Left ventricle myocardium inferior (tissue), 1 donor: ENCODE measurements at regions not wholly inside any gene's neighbourhood (a gene's known extent, or its start where the extent isn't known, plus 50 kb on each side); places are given as distances from the start of the nearest gene placed in this dataset.
A peak's percentile ranks its signal among the peaks of the same experiment; 100 is the strongest.

Experiments used
- DNase-seq: peaks from one replicate; pipeline ENCODE4 v3.0.0-alpha.2; 2020
- H3K27ac ChIP-seq: fragments of 200-600 bp; replicated peaks from 2 replicates; pipeline ENCODE4 v1.8.0; 2021
- H3K27me3 ChIP-seq: fragments of 200-600 bp; 2 replicates; pipeline ENCODE4 v1.8.0; 2021; ENCODE audit warnings: low read depth
- H3K36me3 ChIP-seq: fragments of 200-600 bp; 2 replicates; pipeline ENCODE4 v1.8.0; 2021
- H3K4me1 ChIP-seq: fragments of 200-600 bp; 2 replicates; pipeline ENCODE4 v1.8.0; 2021
- H3K4me3 ChIP-seq: fragments of 200-600 bp; 2 replicates; pipeline ENCODE4 v1.8.0; 2021; ENCODE audit warnings: mild to moderate bottlenecking, moderate library complexity
- H3K9me3 ChIP-seq: fragments of 200-600 bp; replicated peaks from 2 replicates; pipeline ENCODE4 v1.8.0; 2021
- intact Hi-C: fragments of 100-400 bp; cut with micrococcal nuclease; formaldehyde crosslinking; loops from one replicate; pipeline ENCODE4 v1.11.0; 2022
- TF ChIP-seq, protein P1 (sequence below): fragments of 200-600 bp; IDR thresholded peaks from 2 replicates; pipeline ENCODE4 v1.8.0; 2021; ENCODE audit warnings: antibody characterized with exemption, mild to moderate bottlenecking, borderline replicate concordance
- donor health status: DM: no; HTN: yes; CAD: no; lungs with severe emphysema.

DNA sequence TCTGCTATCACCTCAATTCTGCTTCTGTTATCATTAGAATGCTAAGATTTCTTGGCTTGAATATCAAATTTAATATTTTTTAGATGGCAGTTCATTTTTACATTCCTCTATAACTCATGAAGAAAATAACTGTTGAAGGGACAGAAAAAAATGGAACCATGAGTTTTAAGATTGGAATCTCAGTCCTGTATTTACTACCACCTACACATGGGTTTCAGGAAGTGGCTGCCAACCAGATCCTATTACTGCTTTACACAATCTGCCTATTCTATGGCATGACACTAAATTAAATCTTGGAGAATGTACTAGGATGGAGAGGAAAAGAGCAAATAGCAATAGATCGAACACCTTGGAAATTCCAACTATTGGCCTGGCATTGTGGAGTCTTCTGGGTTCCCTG lies 140.8 kb downstream of the DUSP6 start:
- Histone ChIP-seq H3K4me3 (no peak overlapping the region), H3K27ac (peak overlapping the region; percentile 84), H3K27me3 (no peaks in the 10 kb centered on the region), H3K4me1 (peaks cover 18% of the 10 kb centered on the region), H3K36me3 (no peaks in the 10 kb centered on the region), H3K9me3 (no peaks in the 10 kb centered on the region)
- intact Hi-C loops: no loop called here
- no peak for DNase-seq
- TF ChIP-seq, protein P1, sequence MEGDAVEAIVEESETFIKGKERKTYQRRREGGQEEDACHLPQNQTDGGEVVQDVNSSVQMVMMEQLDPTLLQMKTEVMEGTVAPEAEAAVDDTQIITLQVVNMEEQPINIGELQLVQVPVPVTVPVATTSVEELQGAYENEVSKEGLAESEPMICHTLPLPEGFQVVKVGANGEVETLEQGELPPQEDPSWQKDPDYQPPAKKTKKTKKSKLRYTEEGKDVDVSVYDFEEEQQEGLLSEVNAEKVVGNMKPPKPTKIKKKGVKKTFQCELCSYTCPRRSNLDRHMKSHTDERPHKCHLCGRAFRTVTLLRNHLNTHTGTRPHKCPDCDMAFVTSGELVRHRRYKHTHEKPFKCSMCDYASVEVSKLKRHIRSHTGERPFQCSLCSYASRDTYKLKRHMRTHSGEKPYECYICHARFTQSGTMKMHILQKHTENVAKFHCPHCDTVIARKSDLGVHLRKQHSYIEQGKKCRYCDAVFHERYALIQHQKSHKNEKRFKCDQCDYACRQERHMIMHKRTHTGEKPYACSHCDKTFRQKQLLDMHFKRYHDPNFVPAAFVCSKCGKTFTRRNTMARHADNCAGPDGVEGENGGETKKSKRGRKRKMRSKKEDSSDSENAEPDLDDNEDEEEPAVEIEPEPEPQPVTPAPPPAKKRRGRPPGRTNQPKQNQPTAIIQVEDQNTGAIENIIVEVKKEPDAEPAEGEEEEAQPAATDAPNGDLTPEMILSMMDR: no peak

DNA sequence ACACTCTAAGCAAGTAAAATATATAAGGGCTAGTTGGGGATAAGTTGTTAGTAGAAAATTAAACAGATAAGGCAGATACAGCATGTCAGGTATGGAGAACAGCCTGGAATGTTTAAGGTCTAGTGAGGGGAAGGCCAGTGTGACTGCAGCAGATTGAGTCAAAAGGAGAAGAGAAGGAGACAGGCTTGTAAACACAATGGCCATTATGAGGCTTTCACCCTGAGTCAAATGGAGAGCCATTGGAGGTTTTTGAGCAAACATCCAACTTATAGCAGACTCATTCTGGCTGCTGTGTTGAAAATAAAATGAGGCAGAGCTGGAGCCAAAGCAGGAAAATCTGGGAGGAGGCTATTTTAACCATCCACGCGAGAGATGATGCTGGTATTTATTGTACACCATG lies 142.0 kb downstream of the DUSP6 start:
- no peak overlapping the region for H3K4me3 ChIP-seq
- H3K9me3 ChIP-seq: no peaks in the 10 kb centered on the region
- no peaks in the 10 kb centered on the region for H3K36me3 ChIP-seq
- no peak for DNase-seq
- H3K4me1 ChIP-seq: peaks cover 24% of the 10 kb centered on the region
- H3K27me3 ChIP-seq: no peaks in the 10 kb centered on the region
- intact Hi-C loops: no loop called here
- peak overlapping the region; percentile 84 for H3K27ac ChIP-seq
- TF ChIP-seq, protein P1: no peak

DNA sequence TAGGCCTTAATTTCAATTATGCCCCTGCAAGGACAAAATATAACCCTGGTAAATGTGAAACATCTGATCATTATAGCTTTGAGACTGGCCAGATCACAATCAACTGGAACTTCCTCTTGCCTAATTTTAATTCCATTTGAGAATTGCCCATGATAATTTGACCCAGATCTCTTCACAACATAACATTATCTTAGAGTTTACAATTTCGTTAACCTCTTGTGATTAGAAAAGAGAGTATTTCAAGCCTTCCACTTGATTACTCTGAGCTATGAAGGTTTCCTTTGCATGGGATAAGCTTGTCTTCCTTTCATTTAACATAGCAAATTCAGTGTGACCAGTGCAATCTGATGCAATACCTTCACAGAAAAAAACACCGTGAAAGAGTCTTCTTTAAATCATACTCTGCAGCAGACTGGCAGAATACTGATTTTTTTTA lies 143.6 kb downstream of the DUSP6 start:
- TF ChIP-seq, protein P1: no peak
- H3K27ac ChIP-seq: no peak overlapping the region
- no peak for DNase-seq
- no peaks in the 10 kb centered on the region for H3K36me3 ChIP-seq
- no peak overlapping the region for H3K4me3 ChIP-seq
- no peaks in the 10 kb centered on the region for H3K27me3 ChIP-seq
- no peaks in the 10 kb centered on the region for H3K9me3 ChIP-seq
- H3K4me1 ChIP-seq: peaks cover 24% of the 10 kb centered on the region
- intact Hi-C loops: no loop called here

DNA sequence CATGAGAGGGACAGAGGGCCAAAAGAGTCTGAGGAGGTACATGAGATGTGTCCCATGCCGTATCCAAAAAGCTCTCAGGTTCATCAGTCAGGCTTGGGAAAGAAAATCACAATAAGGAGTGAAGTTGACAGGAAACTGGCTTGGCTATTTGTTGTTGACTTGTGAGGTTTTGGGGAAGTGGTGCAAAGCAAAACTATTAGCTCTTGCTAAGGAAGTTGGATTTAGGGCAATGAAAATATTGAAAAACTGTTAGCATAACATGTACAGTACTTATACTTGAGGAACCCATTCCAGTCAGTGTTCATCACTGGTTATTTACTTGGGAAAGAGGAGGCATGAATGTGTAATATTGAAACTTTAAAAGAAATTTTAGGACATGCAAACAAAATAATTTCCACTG lies 145.9 kb downstream of the DUSP6 start:
- peak overlapping the region; percentile 1 for H3K27ac ChIP-seq

DNA sequence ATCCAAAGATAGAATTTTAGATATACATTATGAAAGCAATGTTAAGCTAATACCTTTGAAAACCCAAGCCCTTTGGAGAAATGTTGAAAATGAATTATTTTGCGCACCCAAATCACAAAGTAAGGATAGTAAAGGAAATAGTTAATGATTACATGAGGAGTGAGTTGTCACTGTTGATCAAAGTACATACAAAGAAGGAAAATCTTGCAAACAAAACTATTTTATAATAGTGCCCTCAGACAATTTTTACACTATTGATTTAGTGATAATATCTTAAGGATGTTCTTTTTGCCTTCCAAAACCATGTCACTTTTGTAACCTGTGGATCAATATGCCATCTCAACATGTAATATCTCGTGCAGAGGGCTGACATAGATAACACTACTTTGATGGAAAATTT lies 146.8 kb downstream of the DUSP6 start:
- no peaks in the 10 kb centered on the region for H3K27me3 ChIP-seq
- TF ChIP-seq, protein P1: no peak
- no peak for DNase-seq
- no peaks in the 10 kb centered on the region for H3K36me3 ChIP-seq
- intact Hi-C loops: no loop called here
- no peaks in the 10 kb centered on the region for H3K9me3 ChIP-seq
- peaks cover 12% of the 10 kb centered on the region for H3K4me1 ChIP-seq
- H3K4me3 ChIP-seq: no peak overlapping the region
- no peak overlapping the region for H3K27ac ChIP-seq

More for the DNA sequence above, 145.9 kb downstream of the DUSP6 start:
- H3K4me3 ChIP-seq: no peak overlapping the region
- no peaks in the 10 kb centered on the region for H3K9me3 ChIP-seq
- intact Hi-C loops: no loop called here
- H3K4me1 ChIP-seq: peaks cover 16% of the 10 kb centered on the region
- no peaks in the 10 kb centered on the region for H3K27me3 ChIP-seq
- H3K36me3 ChIP-seq: no peaks in the 10 kb centered on the region
- no peak for DNase-seq
- TF ChIP-seq, protein P1: no peak

DNA sequence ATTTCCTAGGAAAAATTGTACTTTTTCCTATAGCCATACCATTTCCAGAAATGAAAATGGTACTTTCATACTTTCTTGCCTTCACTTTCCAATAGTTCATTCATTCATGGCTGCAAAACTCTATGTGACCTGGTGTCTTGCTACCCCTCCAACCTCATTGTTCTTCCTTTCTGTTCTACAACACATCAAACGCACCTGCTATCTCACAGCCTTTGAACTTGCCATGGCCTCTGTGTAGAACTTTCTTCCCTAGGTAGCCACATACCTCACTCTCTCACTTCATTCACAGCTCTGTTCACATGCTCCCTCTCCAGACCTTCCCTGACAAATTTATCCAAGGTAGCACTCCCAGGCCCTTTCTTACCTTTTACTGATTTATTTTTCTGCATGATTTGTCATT lies 149.2 kb downstream of the DUSP6 start:
- TF ChIP-seq, protein P1: no peak
- Histone ChIP-seq H3K4me1 (peaks cover 7% of the 10 kb centered on the region), H3K36me3 (no peaks in the 10 kb centered on the region), H3K9me3 (no peaks in the 10 kb centered on the region), H3K4me3 (no peak overlapping the region), H3K27me3 (no peaks in the 10 kb centered on the region), H3K27ac (no peak overlapping the region)
- no peak for DNase-seq
- intact Hi-C loops: no loop called here
